ENCODE measurements at regions not wholly inside any gene's neighbourhood (a gene's known extent, or its start where the extent isn't known, plus 50 kb on each side); places are given as distances from the start of the nearest gene placed in this dataset.

GRCh38 chr3:22377421-22377820, 626.4 kb upstream of the ZNF385D start:
- no peak for ATAC-seq
- DNase-seq (ENCODE audit: low read depth in 1 of 2, low spot score in 1 of 2): no peak

GRCh38 chr3:22378869-22379268, 627.9 kb upstream of the ZNF385D start:
- no peak overlapping the region for H3K4me2 ChIP-seq
- no peaks in the 10 kb centered on the region for H3K9me3 ChIP-seq
- H3K27ac ChIP-seq: no peak overlapping the region
- H3K4me1 ChIP-seq: no peaks in the 10 kb centered on the region
- H3K4me3 ChIP-seq: no peak overlapping the region
- no peak for DNase-seq (ENCODE audit: low read depth in 1 of 2, low spot score in 1 of 2)
- ChIA-PET CTCF (no interaction called here), POLR2A (no interaction called here)
- no peak for ATAC-seq
- TF ChIP-seq HOXB13 (CRISPR knock-in tag; IDR thresholded peaks at IDR 0.05; ENCODE audit: low read depth) (no peak), ZC3H11A (IDR thresholded peaks at IDR 0.05) (no peak), CHD4 (IDR thresholded peaks at IDR 0.05; ENCODE audit: borderline replicate concordance) (no peak), PHF8 (IDR thresholded peaks at IDR 0.05; ENCODE audit: borderline replicate concordance, low read depth) (no peak), RNF2 (IDR thresholded peaks at IDR 0.05; ENCODE audit: borderline replicate concordance, low read depth) (no peak), ZFP36 (IDR thresholded peaks at IDR 0.05; ENCODE audit: borderline replicate concordance, partially characterized antibody) (no peak), HOXA7 (CRISPR knock-in tag; IDR thresholded peaks at IDR 0.05) (no peak), ATOH8 (CRISPR knock-in tag; IDR thresholded peaks at IDR 0.05; ENCODE audit: low read depth) (no peak), FOXS1 (CRISPR knock-in tag; IDR thresholded peaks at IDR 0.05) (no peak), EP300 (IDR thresholded peaks at IDR 0.05) (no peak), RFX5 (IDR thresholded peaks at IDR 0.05) (no peak), TFCP2L1 (CRISPR knock-in tag; IDR thresholded peaks at IDR 0.05) (no peak), HEYL (CRISPR knock-in tag; IDR thresholded peaks at IDR 0.05) (no peak)
- TF ChIP-seq, protein P1, sequence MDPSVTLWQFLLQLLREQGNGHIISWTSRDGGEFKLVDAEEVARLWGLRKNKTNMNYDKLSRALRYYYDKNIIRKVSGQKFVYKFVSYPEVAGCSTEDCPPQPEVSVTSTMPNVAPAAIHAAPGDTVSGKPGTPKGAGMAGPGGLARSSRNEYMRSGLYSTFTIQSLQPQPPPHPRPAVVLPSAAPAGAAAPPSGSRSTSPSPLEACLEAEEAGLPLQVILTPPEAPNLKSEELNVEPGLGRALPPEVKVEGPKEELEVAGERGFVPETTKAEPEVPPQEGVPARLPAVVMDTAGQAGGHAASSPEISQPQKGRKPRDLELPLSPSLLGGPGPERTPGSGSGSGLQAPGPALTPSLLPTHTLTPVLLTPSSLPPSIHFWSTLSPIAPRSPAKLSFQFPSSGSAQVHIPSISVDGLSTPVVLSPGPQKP (IDR thresholded peaks at IDR 0.05; ENCODE audit: low read depth, low read length): no peak
- TF ChIP-seq, protein P2, sequence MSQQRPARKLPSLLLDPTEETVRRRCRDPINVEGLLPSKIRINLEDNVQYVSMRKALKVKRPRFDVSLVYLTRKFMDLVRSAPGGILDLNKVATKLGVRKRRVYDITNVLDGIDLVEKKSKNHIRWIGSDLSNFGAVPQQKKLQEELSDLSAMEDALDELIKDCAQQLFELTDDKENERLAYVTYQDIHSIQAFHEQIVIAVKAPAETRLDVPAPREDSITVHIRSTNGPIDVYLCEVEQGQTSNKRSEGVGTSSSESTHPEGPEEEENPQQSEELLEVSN (IDR thresholded peaks at IDR 0.05; ENCODE audit: borderline replicate concordance, low read depth): no peak
- TF ChIP-seq, protein P3, sequence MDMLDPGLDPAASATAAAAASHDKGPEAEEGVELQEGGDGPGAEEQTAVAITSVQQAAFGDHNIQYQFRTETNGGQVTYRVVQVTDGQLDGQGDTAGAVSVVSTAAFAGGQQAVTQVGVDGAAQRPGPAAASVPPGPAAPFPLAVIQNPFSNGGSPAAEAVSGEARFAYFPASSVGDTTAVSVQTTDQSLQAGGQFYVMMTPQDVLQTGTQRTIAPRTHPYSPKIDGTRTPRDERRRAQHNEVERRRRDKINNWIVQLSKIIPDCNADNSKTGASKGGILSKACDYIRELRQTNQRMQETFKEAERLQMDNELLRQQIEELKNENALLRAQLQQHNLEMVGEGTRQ (IDR thresholded peaks at IDR 0.05): no peak
- no peak for FAIRE-seq

More at GRCh38 chr3:22377421-22377820, 626.4 kb upstream of the ZNF385D start:
- ChIA-PET CTCF (no interaction called here), POLR2A (no interaction called here)
- no peak overlapping the region for H3K4me2 ChIP-seq
- no peaks in the 10 kb centered on the region for H3K4me1 ChIP-seq
- TF ChIP-seq CBX2 (IDR thresholded peaks at IDR 0.05; ENCODE audit: borderline replicate concordance, low read depth) (no peak), ZSCAN20 (CRISPR knock-in tag; IDR thresholded peaks at IDR 0.05) (no peak), ZFP36 (IDR thresholded peaks at IDR 0.05; ENCODE audit: borderline replicate concordance, partially characterized antibody) (no peak), CBX8 (IDR thresholded peaks at IDR 0.05) (no peak), HES2 (IDR thresholded peaks at IDR 0.05) (no peak), FOSB (CRISPR knock-in tag; IDR thresholded peaks at IDR 0.05) (no peak), CHD4 (IDR thresholded peaks at IDR 0.05; ENCODE audit: borderline replicate concordance) (no peak), EHMT2 (IDR thresholded peaks at IDR 0.05; ENCODE audit: low read depth) (no peak)
- TF ChIP-seq, protein P4, sequence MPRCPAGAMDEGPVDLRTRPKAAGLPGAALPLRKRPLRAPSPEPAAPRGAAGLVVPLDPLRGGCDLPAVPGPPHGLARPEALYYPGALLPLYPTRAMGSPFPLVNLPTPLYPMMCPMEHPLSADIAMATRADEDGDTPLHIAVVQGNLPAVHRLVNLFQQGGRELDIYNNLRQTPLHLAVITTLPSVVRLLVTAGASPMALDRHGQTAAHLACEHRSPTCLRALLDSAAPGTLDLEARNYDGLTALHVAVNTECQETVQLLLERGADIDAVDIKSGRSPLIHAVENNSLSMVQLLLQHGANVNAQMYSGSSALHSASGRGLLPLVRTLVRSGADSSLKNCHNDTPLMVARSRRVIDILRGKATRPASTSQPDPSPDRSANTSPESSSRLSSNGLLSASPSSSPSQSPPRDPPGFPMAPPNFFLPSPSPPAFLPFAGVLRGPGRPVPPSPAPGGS (IDR thresholded peaks at IDR 0.05): no peak
- H3K9me3 ChIP-seq: no peaks in the 10 kb centered on the region
- no peak for FAIRE-seq
- no peak overlapping the region for H3K27ac ChIP-seq
- H3K4me3 ChIP-seq: no peak overlapping the region
